ENCODE measurements at regions not wholly inside any gene's neighbourhood (a gene's known extent, or its start where the extent isn't known, plus 50 kb on each side); places are given as distances from the start of the nearest gene placed in this dataset.

GRCh38 chr4:167339781-167340180, 105.5 kb upstream of the SPOCK3 start:
- TF ChIP-seq, protein P1, sequence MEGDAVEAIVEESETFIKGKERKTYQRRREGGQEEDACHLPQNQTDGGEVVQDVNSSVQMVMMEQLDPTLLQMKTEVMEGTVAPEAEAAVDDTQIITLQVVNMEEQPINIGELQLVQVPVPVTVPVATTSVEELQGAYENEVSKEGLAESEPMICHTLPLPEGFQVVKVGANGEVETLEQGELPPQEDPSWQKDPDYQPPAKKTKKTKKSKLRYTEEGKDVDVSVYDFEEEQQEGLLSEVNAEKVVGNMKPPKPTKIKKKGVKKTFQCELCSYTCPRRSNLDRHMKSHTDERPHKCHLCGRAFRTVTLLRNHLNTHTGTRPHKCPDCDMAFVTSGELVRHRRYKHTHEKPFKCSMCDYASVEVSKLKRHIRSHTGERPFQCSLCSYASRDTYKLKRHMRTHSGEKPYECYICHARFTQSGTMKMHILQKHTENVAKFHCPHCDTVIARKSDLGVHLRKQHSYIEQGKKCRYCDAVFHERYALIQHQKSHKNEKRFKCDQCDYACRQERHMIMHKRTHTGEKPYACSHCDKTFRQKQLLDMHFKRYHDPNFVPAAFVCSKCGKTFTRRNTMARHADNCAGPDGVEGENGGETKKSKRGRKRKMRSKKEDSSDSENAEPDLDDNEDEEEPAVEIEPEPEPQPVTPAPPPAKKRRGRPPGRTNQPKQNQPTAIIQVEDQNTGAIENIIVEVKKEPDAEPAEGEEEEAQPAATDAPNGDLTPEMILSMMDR (IDR thresholded peaks at IDR 0.05) = no peak
- TF ChIP-seq POLR2A (IDR thresholded peaks at IDR 0.05; ENCODE audit: low read depth) (no peak), POLR2AphosphoS5 (IDR thresholded peaks at IDR 0.05) (no peak), EP300 (IDR thresholded peaks at IDR 0.05) (no peak)
